Heart left ventricle (tissue), 16 donors: ENCODE measurements at regions not wholly inside any gene's neighbourhood (a gene's known extent, or its start where the extent isn't known, plus 50 kb on each side); places are given as distances from the start of the nearest gene placed in this dataset.

ENCODE experiments used
- ATAC-seq, 4 donors: fragments of 200-7000 bp; cut with Tn5 transposase; one replicate each; pipeline ENCODE4 v1.9.1; 2020 to 2022; ENCODE audit warnings: moderate library complexity in 4 of 4, mild to moderate bottlenecking in 3 of 4, moderate number of reproducible peaks in 1 of 4
- DNase-seq, 5 donors: peaks; one replicate each; pipeline ENCODE4 v3.0.0-alpha.2; 2020
- H3K27ac ChIP-seq, 12 donors: fragments of 200-600 bp; sonication (generic) in 4 of 12; one replicate each; pipeline versions ENCODE4 v1.5.0 to v1.8.0; 2016 to 2022; ENCODE audit warnings: mild to moderate bottlenecking in 2 of 12
- H3K27me3 ChIP-seq, 9 donors: fragments of 200-600 bp; sonication (generic) in 2 of 9; one replicate each; pipeline versions ENCODE4 v1.5.1 to v1.8.0; 2016 to 2022; ENCODE audit warnings: mild to moderate bottlenecking in 3 of 9
- H3K36me3 ChIP-seq, 9 donors: fragments of 200-600 bp; sonication (generic) in 2 of 9; one replicate each; pipeline versions ENCODE4 v1.5.0 to v1.8.0; 2018 to 2022; ENCODE audit warnings: mild to moderate bottlenecking in 2 of 9
- H3K4me1 ChIP-seq, 12 donors: fragments of 200-600 bp; sonication (generic) in 4 of 12; one replicate each; pipeline versions ENCODE4 v1.5.0 to v1.8.0; 2016 to 2022; ENCODE audit warnings: mild to moderate bottlenecking in 3 of 12
- H3K4me3 ChIP-seq, 12 donors: fragments of 200-600 bp; sonication (generic) in 4 of 12; one replicate each; pipeline versions ENCODE4 v1.5.0 to v1.8.0; 2017 to 2022; ENCODE audit warnings: mild to moderate bottlenecking in 9 of 12, moderate library complexity in 4 of 12
- H3K9me3 ChIP-seq, 12 donors: fragments of 200-600 bp; sonication (generic) in 4 of 12; one replicate each; pipeline versions ENCODE4 v1.5.0 to v1.8.0; 2016 to 2022; ENCODE audit warnings: mild to moderate bottlenecking in 1 of 12
- CTCF ChIP-seq, 12 donors: fragments of 200-600 bp; sonication (generic) in 4 of 12; IDR thresholded peaks; one replicate each; pipeline versions ENCODE4 v1.5.0 to v1.8.0; 2018 to 2022; ENCODE audit warnings: antibody characterized with exemption in 12 of 12, mild to moderate bottlenecking in 5 of 12
- POLR2A ChIP-seq, 2 donors: fragments of 450-650 bp; IDR thresholded peaks; one replicate each; pipeline ENCODE4 v1.6.1; 2017; ENCODE audit warnings: antibody characterized with exemption in 2 of 2, mild to moderate bottlenecking in 2 of 2, moderate library complexity in 2 of 2
- WGBS, 4 donors: extraction: QIAGEN DNeasy Blood & Tissue Kit in 2 of 4; methylation state at CpG; one replicate each; pipeline versions ENCODE4 v1.1.5 to v1.1.7; 2013 to 2018; 5-methylcytosine and 5-hydroxymethylcytosine counted together
- intact Hi-C, 10 donors: fragments of 100-400 bp; cut with DNase I; formaldehyde crosslinking; loops; one replicate each; pipeline versions ENCODE4 v1.11.1 to v1.14.2; 2022
- donor health status: ischemic (EF 13 %, LVEDD 7.1; RV severe dilation, severe dysfunction).
- donor health status: healthy with polysubstance abuse.
- donor health status: DM: no; HTN: yes; CAD: no.
- donor health status: DM: no; HTN: no; CAD: no.
- donor health status: ischemic (EF 25% LVEDD 6.9; RV normal size, moderate dysfunction).
- donor health status: ischemic (EF 25% LVEDD 5.7; RV mildly dilated, moderate dysfunction).
- donor health status: healthy.
- donor health status: DM: yes; HTN: yes; CAD: no.
- donor health status: ischemic (EF 35%, LVEDD 5.7; RV mildly dilated, moderate dysfunction).
- donor health status: nonischemic (EF 11% LVEDD 7.7; RV severe dilation, severe dysfunction).
- donor health status: DM: yes; HTN: yes; CAD: no.
- donor health status: PGD.
- donor health status: ischemic (EF 29% LVEDD 5.4; RV normal size, mild dysfunction).
- donor health status: nonischemic (EF 23%, LVEDD 6.1; RV moderate dilation, normal function).

- DNase-seq (no peak), ATAC-seq (no peak)
- H3K36me3 ChIP-seq: no peaks in the 10 kb centered on the region
- no peak overlapping the region for H3K27ac ChIP-seq
- no peaks in the 10 kb centered on the region for H3K9me3 ChIP-seq
- H3K4me3 ChIP-seq: no peak overlapping the region
- intact Hi-C loops: no loop called here
- no peaks in the 10 kb centered on the region for H3K4me1 ChIP-seq
- H3K27me3 ChIP-seq: no peaks in the 10 kb centered on the region
- TF ChIP-seq CTCF (IDR thresholded peaks at IDR 0.05) (peak in 9 of 12 donors; percentile 18 to 49 (median 40)), POLR2A (IDR thresholded peaks at IDR 0.05) (no peak)
Observed at GRCh38 chr10:9608602-9609001, 1409.1 kb upstream of the CELF2 start.

GRCh38 chr10:9613338-9614075 is 1404.2 kb upstream of the CELF2 start:
- TF ChIP-seq CTCF (IDR thresholded peaks at IDR 0.05) (no peak), POLR2A (IDR thresholded peaks at IDR 0.05) (no peak)
- ATAC-seq (no peak), DNase-seq (no peak)
- 63 to 75% (median 67%) methylated on average over 8 of the region's 8 CpGs for WGBS, 4 donors
- Histone ChIP-seq H3K4me1 (no peaks in the 10 kb centered on the region), H3K36me3 (no peaks in the 10 kb centered on the region), H3K27ac (no peak overlapping the region), H3K27me3 (no peaks in the 10 kb centered on the region), H3K4me3 (no peak overlapping the region), H3K9me3 (peaks cover 0 to 3% (median 0%) of the 10 kb centered on the region in 12 donors)
- intact Hi-C loops: no loop called here

- WGBS, 4 donors: 72 to 85% (median 80%) methylated on average over 3 of the region's 3 CpGs
- intact Hi-C loops: no loop called here
- Histone ChIP-seq H3K9me3 (peaks cover 0 to 11% (median 0%) of the 10 kb centered on the region in 12 donors), H3K36me3 (no peaks in the 10 kb centered on the region), H3K4me1 (no peaks in the 10 kb centered on the region), H3K4me3 (no peak overlapping the region), H3K27me3 (no peaks in the 10 kb centered on the region), H3K27ac (no peak overlapping the region)
- TF ChIP-seq CTCF (IDR thresholded peaks at IDR 0.05): no peak
- no peak for TF ChIP-seq POLR2A (IDR thresholded peaks at IDR 0.05)
- no peak for ATAC-seq
- no peak for DNase-seq
Observed at GRCh38 chr10:9615189-9615588, 1402.5 kb upstream of the CELF2 start.

GRCh38 chr10:9621216-9621615 is 1396.5 kb upstream of the CELF2 start:
- intact Hi-C loops: no loop called here
- no peaks in the 10 kb centered on the region for H3K27me3 ChIP-seq

More at GRCh38 chr10:9621216-9621615, 1396.5 kb upstream of the CELF2 start:
- no peak for DNase-seq
- Histone ChIP-seq H3K9me3 (peaks cover 0 to 11% (median 0%) of the 10 kb centered on the region in 12 donors), H3K36me3 (no peaks in the 10 kb centered on the region), H3K4me3 (no peak overlapping the region), H3K27ac (no peak overlapping the region), H3K4me1 (no peaks in the 10 kb centered on the region)
- 77 to 90% (median 83%) methylated on average over 6 of the region's 6 CpGs for WGBS, 4 donors
- TF ChIP-seq CTCF (IDR thresholded peaks at IDR 0.05): no peak
- TF ChIP-seq POLR2A (IDR thresholded peaks at IDR 0.05): no peak
- ATAC-seq: no peak
